Fibroblast of skin of abdomen (primary cell): ENCODE measurements at regions not wholly inside any gene's neighbourhood (a gene's known extent, or its start where the extent isn't known, plus 50 kb on each side); places are given as distances from the start of the nearest gene placed in this dataset.

ENCODE experiments used
- DNase-seq: peaks from one replicate; pipeline ENCODE4 v3.0.0-alpha.2; 2013

DNA sequence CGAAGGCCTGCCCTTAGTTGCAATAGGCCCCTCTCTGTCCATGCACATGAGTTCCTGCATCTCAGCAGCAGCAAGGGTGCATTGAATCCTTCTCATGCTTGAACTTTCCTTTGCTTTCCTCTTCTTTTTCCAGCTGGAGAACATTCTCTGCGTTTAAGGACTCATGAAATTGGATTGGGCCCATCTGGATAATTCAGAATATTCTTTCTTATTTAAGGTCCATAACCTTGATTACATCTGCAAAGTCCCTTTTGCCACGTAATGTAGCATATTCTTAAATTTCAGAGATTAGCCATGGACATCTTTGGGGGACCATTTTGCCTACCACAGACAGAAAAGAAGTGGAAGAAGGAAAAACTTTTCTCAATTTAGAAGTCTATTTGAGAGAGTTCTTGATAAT, 159.7 kb upstream of the C21orf91 start:
- no peak for DNase-seq

DNA sequence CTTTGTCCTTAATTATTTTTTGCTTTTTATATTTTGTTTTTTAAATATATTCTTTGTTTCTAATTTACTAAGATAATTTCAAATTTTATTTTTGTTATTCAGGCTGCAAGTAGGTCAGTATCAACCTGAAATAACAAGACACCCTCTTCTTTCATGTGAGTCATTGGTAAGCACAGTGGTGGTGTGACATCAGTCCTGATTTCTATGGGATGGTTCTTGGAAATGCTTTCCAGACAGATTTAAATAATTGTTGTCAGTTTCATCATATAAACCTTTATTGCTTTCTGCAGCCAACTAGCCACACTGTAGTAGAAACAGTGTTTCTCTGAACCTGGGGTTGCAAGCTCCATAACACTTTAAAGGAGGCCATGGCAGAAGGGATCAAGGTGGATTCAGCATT, 157.5 kb upstream of the C21orf91 start:
- no peak for DNase-seq

DNA sequence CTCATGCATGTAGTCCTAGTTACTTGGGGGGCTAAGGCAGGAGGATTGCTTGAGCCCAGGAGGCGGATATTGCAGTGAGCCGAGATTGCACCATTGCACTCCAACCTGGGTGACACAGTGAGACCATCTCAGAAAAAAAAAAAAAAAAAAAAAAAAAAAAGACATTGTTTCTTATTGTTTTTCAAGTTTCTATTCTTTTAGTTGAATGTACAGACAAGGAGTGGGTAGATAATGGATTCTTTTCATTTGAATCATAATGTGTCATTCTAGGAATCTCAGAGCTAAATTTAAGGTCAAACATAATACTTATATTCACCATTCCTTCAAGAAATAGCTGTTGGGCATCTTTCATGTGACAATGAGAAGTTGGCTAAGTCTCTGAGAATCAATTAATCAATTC, 157.0 kb upstream of the C21orf91 start:
- DNase-seq, result no peak

DNA sequence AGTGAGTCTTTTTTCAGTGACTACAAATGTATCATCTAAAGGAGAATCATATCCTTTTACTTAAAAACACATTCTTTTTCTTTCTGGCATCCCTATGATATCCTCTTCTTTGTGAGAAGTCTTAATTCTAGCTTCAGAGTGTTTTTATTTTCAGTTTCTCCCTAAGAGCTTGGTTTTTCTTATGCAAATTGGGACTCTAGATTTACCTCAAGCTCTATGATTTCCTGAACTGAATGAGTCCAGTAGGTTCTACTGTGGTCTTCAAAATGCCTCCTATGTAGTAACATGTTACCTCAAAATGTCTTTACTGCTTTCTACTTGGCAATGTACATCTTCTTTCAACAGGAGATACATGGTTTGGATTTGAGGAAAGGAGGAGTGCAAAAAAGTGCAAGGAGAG, 148.2 kb upstream of the C21orf91 start:
- no peak for DNase-seq

DNA sequence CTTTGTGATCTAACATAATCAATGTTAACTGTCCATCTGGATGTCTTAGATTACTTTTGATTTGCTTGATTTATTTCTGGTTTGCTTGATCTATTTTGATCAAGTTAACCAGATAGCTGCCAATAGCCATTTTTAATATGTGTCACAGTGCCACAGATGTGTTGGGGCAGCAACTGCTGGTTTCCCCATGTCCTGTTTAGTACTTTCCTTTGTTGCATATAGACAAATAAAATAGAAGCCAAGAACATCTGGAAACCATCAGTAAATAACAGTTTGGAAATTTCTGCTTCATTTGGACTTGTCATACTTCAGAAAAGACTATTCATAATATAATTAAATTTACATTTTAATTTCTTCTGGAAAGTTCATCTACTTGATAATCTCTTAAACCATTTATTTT, 145.6 kb upstream of the C21orf91 start:
- DNase-seq, result no peak

DNA sequence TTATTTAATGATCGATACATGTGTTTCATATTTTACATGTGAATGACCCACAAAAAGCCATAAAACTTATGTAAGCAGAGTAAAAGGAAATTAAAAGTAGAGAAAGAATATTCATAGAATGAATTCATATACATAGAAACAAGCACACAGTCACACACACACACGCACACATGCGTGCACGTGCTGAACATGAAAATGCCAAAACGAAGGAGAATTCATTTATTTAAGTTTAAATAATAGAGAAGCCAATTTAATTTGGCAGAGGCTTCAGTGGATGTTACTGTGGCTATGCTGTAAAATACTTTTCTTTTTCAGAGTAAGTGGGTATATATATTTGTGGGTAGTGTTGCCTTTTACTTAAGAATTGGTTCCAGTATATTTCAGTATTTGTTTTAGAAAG, 145.0 kb upstream of the C21orf91 start:
- no peak for DNase-seq

DNA sequence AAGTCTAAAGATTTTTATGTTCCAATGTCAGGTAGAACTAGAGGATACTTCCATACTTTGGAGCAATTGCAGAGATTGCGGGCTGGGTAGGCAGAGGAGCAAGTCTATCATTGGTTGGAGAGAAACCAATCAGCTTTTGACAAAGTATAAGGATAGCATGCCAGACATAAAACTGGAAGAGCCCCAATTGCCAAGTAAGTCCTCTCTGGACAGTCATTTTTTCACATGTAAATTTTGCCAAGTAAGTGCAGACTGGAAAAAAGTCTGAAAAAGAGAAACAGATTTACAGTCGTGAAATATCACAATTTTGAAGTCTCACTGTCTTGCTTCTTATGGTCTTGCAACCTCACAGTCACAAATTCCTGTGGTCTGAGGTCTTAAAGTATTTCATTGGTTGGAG, 131.4 kb upstream of the C21orf91 start:
- no peak for DNase-seq

DNA sequence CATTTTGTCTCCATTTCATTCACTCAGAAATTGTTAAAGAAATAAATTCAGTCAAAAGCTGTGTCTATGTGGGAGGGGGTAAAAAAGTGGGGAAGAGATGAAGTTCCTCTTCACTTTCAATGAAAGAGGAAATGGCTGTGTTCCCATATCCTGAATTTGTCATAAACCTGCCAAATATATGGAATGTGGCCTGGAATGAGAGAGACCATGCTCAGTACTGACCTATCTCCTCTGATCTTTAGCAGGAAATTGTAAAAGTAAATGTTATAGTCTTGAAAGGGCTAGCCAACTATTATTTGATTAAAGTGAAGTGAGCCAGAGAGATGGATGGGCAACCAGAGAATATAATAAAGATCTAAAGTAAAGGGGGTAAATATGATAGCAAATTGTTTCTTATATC, 130.3 kb upstream of the C21orf91 start:
- no peak for DNase-seq

DNA sequence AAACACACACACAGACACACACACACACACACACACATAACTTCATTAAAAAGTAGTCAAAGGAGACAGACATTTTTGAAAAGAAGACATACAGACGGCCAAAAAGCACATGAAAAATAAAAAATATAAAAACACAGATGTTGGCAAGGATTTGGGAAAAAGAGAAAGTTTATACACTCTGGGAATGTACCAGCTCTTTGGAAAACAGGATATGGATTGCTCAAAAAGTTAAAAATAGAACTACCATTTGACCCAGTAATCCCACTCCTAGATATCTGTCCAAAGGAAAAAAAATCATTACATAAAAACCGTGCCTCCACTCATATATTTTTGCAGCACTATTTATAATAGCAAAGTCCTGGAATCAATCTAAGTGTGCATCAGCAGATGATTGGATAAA, 128.4 kb upstream of the C21orf91 start:
- DNase-seq, result no peak

DNA sequence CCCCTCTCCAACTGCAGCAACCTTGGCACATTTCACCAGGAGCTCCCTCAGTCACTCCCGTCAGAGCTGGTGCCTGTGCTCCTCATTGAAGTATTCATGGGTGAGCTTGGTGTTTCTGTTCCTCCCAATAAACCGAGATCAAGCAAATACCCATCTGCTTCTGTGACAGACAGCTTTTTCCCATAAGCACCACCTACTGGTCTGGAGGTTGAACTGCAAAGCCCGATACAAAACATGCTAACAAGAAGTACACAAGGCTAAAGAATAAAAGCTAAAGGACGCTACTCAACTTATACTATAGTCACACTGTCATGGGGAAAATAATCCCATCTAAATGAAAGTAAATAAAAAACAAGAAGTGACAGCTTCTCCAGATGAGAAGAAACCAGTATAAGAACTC, 111.9 kb upstream of the C21orf91 start:
- no peak for DNase-seq

DNA sequence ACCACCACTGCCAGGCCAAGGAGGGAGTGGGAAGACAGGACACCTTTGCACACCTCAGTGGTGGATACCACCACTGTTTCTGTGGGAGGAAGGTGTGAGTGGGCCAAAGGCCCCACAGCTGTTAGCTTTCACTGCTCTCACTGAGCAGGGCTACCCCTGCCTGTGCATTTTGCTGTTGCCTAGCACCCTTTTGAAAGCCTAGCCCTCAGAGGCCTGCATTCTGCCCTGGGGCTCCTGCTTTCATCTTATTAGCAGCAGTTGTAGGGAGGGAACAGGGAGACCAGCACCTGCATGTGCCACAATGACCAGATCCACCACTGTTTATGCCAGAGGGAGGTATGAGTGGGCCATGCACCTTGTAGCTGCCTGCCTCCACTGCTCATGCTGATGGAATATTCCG, 110.9 kb upstream of the C21orf91 start:
- no peak for DNase-seq

DNA sequence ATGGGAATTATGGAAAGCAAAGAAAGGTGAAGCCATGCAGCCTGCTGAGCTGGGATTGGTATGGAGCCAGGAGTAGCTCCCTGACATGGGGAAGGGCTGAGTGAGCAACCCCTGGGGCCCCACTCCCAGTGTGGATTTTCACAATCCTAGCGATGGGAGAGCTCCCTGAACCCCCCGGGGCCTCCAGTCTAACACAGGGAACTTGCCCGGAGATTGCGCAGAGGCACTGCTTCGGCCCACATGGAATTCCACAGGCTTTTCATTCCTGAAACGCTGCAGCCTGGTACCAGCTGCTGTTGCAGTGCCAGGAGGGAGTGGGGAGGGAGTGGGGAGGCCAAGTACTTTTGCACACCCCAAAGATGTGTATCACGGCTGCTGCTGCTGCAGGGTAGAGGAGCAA, 110.4 kb upstream of the C21orf91 start:
- no peak for DNase-seq

DNA sequence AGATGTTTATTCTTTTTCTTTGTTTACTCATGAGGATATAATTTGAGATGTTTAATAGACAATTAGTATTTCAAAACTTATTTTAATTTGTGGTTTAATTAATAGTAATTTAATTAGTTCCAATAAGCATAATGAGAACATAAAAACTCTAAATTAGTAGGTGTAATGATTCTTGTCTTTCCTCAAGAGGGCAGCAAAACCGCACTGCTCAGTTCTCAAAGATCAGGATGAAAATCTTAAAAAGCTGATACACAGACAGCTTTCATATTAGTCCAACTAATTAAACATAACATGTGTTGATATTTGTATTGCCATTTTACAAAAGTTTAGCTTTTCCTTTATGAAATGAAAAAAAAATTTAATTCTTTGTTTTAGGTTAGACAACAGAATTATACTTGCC, 106.7 kb upstream of the C21orf91 start:
- no peak for DNase-seq

DNA sequence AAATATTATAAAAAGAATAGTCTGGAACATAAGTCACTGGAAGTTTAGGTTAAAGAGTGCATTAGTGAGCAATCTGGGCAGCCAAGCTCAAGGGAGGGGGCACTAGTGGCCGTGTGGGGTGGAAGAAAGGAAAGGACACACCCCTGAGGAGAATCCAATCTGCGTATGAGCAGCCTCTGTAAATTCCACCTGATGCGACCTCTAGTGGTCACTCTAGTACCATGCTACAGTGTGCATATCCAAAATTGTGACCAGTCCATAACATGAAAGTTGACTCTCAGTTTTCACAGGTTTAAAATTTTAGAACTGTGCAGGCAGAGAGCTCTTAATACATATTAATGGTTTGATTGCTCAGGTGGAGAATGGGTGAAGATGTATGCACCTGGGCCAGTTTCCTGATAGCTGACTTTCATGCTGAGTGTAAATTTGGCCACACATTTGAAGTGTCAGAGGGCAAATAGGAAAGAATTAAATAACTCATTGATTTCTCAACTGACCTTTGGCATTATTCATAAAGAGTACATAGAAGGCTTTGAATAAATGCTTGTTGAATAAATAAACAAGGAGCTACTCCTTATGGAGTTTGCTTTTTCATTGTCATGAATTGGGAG, 105.9 kb upstream of the C21orf91 start:
- DNase-seq, result peak; percentile 38

DNA sequence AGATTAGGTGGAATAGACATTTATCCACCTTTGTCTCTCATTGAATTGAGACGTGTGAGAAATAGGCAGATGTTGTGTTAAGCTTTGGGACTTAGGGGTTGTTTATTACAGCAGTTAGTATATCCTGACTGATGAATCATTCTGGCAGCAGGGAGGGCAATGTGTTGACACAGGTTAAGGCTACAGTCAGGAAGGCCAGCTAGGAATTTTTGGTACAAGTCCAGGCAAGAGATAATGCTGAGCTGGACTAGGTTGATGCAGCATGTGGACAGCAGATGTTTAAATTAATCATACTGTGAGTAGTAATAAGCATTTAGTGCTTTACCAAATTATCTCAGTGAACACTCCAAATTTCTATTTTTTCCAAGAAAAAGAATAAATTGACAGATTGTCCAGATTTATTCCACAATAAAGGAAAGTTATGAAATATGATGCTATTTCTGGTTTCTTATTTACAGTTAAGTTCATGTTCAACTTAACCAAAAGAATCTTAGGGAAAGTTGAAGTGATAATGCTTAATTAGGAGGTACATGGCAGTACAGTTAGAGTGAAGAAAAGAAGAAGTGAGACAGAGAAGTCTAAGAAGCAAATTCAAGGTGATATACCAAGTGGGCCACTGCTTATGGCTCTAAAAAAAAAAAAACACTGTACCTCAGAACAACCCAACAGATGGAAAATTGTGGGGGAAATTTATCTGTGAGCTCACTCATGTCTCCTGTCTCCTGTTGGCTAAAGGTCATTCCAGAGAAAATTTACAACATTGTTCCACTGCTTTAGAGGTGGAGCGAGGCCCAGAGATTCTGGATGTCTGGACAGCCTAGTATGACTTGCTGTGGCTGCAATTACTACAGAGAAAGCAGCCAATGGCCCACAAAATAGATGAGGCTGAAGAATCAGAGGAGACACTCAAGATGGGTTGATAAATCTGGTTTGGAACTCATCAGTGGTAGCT, 102.7 kb upstream of the C21orf91 start:
- peak; percentile 91 for DNase-seq

DNA sequence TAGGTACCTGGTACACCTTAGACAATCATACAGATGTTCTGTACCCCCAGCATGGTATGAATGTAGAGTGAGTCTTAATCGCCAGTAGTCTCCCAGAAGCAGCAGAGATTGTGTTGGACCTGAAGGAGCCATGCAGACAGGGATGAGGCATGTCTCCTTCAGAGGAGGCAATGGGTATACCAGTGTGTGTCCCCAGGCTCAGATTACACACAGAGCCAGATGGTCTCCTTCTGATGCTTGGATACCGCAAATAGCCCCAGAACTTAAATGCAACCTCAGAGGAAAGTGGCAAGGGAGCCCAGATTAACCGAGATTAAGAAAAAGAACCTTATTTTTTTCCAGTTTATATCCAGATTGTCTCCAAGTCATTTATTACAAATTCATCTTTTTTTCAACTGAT, 96.8 kb upstream of the C21orf91 start:
- no peak for DNase-seq

DNA sequence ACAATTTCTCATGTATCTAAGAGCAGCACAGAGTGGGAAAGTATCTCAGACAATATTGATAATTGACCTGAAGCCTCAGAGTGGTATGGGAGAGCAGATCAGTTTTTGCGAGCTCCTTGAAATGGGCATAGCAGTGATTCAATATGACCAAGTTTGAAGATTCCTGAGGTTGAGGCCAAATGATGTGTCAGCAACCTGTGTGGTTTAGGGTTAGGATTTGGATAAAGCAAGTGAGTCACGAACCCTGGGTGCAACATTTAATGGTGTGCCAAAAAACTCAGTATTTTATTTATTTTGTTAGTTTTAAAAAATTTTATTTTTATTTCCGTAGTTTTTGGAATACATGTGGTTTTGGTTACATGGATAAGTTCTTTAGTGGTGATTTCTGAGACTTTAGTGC, 92.5 kb upstream of the C21orf91 start:
- peak; percentile 57 for DNase-seq

DNA sequence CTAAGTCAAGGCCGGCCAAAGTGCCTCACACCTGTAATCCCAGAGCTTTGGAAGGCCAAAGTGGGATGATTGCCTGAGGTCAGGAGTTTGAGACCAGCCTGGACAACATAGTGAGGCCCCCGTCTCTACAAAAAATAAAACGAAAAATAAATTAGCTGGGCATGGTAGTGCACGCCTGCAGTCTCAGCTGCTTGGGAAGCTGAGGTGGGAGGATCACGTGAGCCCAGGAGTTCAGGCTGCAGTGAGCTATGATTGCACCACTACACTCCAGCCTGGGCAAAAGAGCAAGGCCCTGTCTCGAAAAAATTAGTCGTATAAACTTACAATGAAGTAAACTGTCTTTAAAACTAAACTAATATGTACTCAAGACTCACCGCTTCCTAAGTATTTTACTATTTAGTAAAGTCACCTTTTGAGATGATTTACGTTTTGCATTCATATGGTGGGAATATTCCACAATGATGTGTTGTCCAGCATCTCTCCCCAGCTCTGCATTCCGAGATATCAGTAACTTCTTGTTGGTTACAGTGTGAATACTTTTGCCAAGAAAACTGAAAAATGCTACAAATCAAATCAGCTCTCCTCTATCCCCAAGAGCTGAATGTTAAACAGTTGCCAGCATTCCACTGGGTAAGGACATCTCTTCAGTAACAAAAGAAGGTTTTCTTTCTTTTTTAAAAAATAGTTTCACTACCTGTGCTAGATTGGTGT, 84.9 kb upstream of the C21orf91 start:
- peak; percentile 70 for DNase-seq

DNA sequence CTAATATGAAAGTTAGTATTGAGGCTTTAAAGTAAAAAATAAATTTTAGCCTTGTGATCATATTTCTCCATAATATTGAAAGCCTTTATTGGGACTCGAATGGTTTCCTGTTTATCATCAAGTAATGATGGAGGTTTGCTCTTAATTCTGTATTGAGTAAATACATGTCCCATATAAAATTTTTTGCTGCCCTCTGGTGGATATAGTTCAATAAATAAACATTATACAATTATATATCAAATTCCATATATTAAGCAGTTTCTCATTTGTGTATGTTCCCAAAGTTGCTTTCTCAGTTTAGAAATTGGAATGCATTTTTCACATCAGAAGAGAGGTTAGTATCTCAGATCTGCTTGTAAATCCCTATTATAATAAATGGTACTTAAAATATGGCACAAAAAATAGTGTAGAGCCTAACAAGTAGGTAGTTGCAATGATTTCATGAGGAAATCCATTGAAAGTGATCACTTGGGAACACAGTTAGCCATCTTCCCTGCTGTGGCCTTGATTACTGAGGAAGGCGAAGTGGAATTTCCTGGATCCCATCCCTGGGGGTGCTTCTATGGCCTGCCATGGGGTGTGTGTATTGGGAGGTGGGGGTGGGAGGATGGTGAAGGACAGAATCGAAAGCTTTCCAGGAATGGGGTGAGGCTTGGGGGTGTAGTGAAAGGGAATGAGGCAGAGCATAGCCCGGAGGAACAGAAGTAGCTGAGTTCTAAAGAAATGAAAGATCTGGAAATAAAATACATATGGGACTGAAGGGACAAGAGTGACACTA, 84.1 kb upstream of the C21orf91 start:
- DNase-seq, result peak; percentile 37

DNA sequence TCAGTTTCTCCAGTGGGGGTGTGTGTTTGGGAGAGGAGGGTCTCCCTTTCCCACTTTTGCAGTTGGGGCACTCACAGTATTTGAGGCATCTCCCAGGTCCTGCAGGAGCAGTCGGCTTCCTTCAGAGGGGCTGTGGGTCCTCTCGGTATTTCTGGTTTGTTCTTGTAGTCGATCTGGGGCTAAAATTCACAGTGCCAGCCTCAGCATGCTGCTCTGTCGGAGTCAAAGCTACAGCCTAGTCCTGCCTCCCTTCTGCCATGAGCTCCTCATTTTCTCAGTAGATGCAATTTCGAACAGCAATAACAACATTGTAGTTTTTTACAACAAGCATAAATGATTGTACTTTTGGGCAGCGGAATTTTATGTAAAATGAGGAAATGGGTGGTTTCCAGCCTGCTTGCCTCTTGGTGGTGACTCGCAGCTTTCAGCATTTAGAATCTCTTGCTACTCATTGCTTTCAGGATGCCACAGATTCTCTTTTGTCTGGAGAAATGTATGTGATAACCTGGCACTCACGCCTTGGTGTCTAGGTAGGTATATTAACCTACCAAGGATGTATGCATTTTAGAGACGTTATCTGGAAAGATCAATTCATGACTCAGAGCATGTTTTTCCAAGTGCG, 82.4 kb upstream of the C21orf91 start:
- DNase-seq, result peak; percentile 23

DNA sequence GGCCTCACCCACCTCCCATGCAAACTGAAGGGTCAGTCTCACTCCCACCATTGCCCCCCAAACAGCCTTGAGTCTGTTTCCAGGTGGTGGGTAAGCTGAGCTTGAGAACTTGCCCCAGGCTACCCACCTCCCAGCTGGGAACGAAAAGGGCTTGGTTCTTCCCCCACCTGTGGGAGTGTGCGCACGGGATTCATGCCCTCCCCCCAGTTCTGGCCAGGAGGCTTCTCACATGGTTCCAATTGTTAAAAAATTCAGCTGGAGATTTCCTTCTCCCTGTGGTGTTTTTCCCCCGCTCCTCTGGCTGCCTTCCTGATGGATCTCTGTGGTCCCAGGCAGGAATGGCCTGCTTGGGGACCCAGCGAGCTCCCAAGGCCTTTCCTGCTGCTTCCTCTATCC, 81.8 kb upstream of the C21orf91 start:
- DNase-seq, result no peak

DNA sequence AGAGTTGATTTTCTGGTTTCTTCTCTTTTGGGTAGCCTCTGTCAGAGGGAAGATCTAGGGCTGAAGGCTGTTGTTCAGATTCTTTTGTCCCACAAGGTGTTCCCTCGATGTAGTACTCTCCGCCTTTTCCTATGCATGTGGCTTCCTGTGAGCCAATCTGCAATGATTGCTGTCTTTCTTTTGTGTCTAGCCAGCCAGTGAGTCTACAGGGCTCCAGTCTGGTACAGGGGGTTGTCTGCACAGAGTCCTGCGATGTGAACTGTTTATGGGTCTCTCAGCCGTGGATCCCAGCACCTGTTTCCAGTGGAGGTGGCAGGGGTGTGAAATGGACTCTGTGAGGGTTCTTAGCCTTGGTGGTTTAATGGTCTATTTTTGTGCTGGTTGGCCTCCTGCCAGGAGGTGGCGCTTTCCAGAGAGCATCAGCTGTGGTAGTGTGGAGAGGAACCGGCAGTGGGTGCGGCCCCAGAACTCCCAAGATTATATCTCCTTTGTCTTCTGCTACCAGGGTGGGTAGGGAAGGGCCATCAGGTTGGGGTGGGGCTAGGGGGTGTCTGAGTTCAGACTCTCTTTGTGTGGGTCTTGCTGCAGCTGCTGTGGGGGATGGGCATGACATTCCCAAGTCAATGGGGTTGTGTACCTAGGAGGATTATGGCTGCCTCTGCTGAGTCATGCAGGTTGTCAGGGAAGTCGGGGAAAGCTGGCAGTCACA, 81.3 kb upstream of the C21orf91 start:
- DNase-seq, result no peak
